ENCODE measurements at regions not wholly inside any gene's neighbourhood (a gene's known extent, or its start where the extent isn't known, plus 50 kb on each side); places are given as distances from the start of the nearest gene placed in this dataset.

- no peak for TF ChIP-seq SRF (IDR thresholded peaks at IDR 0.05; ENCODE audit: low read depth, low read length)
- TF ChIP-seq RXRA (IDR thresholded peaks at IDR 0.05; ENCODE audit: insufficient read depth, low read depth, low read length): no peak
Measured at GRCh38 chr10:114709984-114710383, 51.9 kb upstream of the ABLIM1 start (continued).
